Karpas-422 (cell line): ENCODE measurements at regions not wholly inside any gene's neighbourhood (a gene's known extent, or its start where the extent isn't known, plus 50 kb on each side); places are given as distances from the start of the nearest gene placed in this dataset.

Experiments used
- DNase-seq: peaks from one replicate; pipeline ENCODE4 v3.0.0-alpha.2; 2015
- H2AFZ ChIP-seq: fragments of 200-600 bp; sonication (generic); 2 replicates; pipeline ENCODE4 v1.6.1; 2014; ENCODE audit warnings: antibody characterized with exemption, low read length, mixed read lengths
- H3K27ac ChIP-seq: fragments of 200-600 bp; sonication (generic); 2 replicates; pipeline ENCODE4 v1.5.1; 2014; ENCODE audit warnings: mild to moderate bottlenecking, low read length, moderate library complexity
- H3K27me3 ChIP-seq: fragments of 200-600 bp; sonication (generic); 2 replicates; pipeline ENCODE4 v1.6.1; 2014; ENCODE audit warnings: low read length, mixed read lengths
- H3K36me3 ChIP-seq: fragments of 200-600 bp; sonication (generic); 2 replicates; pipeline ENCODE4 v1.6.1; 2014; ENCODE audit warnings: low read length, mixed read lengths; ENCODE audit not compliant: insufficient read depth
- H3K4me1 ChIP-seq: fragments of 200-600 bp; sonication (generic); 2 replicates; pipeline ENCODE4 v1.6.1; 2014; ENCODE audit warnings: mild to moderate bottlenecking, low read length, mixed read lengths
- H3K4me2 ChIP-seq: fragments of 200-600 bp; sonication (generic); 2 replicates; pipeline ENCODE4 v1.6.1; 2014; ENCODE audit warnings: low read length, low read depth, mild to moderate bottlenecking; ENCODE audit not compliant: poor library complexity, severe bottlenecking
- H3K4me3 ChIP-seq: fragments of 200-600 bp; sonication (generic); 2 replicates; pipeline ENCODE4 v1.5.1; 2014; ENCODE audit warnings: mild to moderate bottlenecking, antibody characterized with exemption, low read length, mixed read lengths
- H3K79me2 ChIP-seq: fragments of 200-600 bp; sonication (generic); 2 replicates; pipeline ENCODE4 v1.6.1; 2014; ENCODE audit warnings: mild to moderate bottlenecking, low read length, mixed read lengths
- H3K9ac ChIP-seq: fragments of 200-600 bp; sonication (generic); 2 replicates; pipeline ENCODE4 v1.6.0; 2014; ENCODE audit warnings: low read length
- H3K9me2 ChIP-seq: fragments of 200-600 bp; sonication (generic), shearing (Covaris generic); replicated peaks from 2 replicates; pipeline ENCODE4 v1.6.0; 2014; ENCODE audit warnings: mild to moderate bottlenecking, low read length, moderate library complexity; ENCODE audit not compliant: insufficient read depth
- H3K9me3 ChIP-seq: fragments of 300-700, 200-600 bp; sonication (generic); 2 replicates; pipeline ENCODE4 v1.6.1; 2014; ENCODE audit warnings: low read length, mixed read lengths
- H4K20me1 ChIP-seq: fragments of 200-600 bp; sonication (generic); 2 replicates; pipeline ENCODE4 v1.6.1; 2014; ENCODE audit warnings: mild to moderate bottlenecking, antibody characterized with exemption, low read length, low read depth; ENCODE audit not compliant: insufficient read depth

- Histone ChIP-seq H3K27ac (no peak overlapping the region), H3K9me3 (no peaks in the 10 kb centered on the region), H3K4me1 (no peaks in the 10 kb centered on the region), H3K79me2 (no peaks in the 10 kb centered on the region), H3K9me2 (no peaks in the 10 kb centered on the region; the same call in 1 of the 2 replicates), H3K4me3 (no peak overlapping the region), H3K36me3 (no peaks in the 10 kb centered on the region), H3K9ac (no peak overlapping the region), H3K27me3 (no peaks in the 10 kb centered on the region), H4K20me1 (no peaks in the 10 kb centered on the region), H2AFZ (no peak overlapping the region), H3K4me2 (no peak overlapping the region)
- DNase-seq = no peak
Measured at GRCh38 chr4:164410401-164410800, 343.5 kb upstream of the SMIM31 start.

- Histone ChIP-seq H3K4me3 (no peak overlapping the region), H4K20me1 (no peaks in the 10 kb centered on the region), H3K36me3 (no peaks in the 10 kb centered on the region), H3K9me2 (no peaks in the 10 kb centered on the region; the same call in 1 of the 2 replicates), H3K27ac (no peak overlapping the region), H3K79me2 (no peaks in the 10 kb centered on the region), H2AFZ (no peak overlapping the region), H3K4me1 (no peaks in the 10 kb centered on the region), H3K4me2 (no peak overlapping the region), H3K9me3 (no peaks in the 10 kb centered on the region), H3K9ac (no peak overlapping the region), H3K27me3 (no peaks in the 10 kb centered on the region)
- no peak for DNase-seq
Measured at GRCh38 chr4:164412246-164412645, 341.7 kb upstream of the SMIM31 start.

- Histone ChIP-seq H3K79me2 (no peaks in the 10 kb centered on the region), H3K9ac (no peak overlapping the region)
Measured at GRCh38 chr4:164413743-164414142, 340.2 kb upstream of the SMIM31 start.

GRCh38 chr4:164423819-164424218 lies 330.1 kb upstream of the SMIM31 start:
- H3K27ac ChIP-seq = no peak overlapping the region

More at GRCh38 chr4:164413743-164414142, 340.2 kb upstream of the SMIM31 start:
- Histone ChIP-seq H3K4me1 (no peaks in the 10 kb centered on the region), H4K20me1 (no peaks in the 10 kb centered on the region), H3K9me3 (no peaks in the 10 kb centered on the region), H2AFZ (no peak overlapping the region), H3K36me3 (no peaks in the 10 kb centered on the region), H3K27ac (no peak overlapping the region), H3K4me2 (no peak overlapping the region), H3K9me2 (no peaks in the 10 kb centered on the region; the same call in 1 of the 2 replicates), H3K27me3 (no peaks in the 10 kb centered on the region), H3K4me3 (no peak overlapping the region)
- DNase-seq = no peak

GRCh38 chr4:164424846-164425245 lies 329.1 kb upstream of the SMIM31 start:
- no peaks in the 10 kb centered on the region for H3K27me3 ChIP-seq
- no peak overlapping the region for H2AFZ ChIP-seq
- H3K4me3 ChIP-seq = no peak overlapping the region
- H3K9ac ChIP-seq = no peak overlapping the region
- H3K36me3 ChIP-seq = no peaks in the 10 kb centered on the region
- no peak for DNase-seq
- no peak overlapping the region for H3K27ac ChIP-seq
- H3K4me1 ChIP-seq = no peaks in the 10 kb centered on the region
- no peak overlapping the region for H3K4me2 ChIP-seq
- H3K9me3 ChIP-seq = no peaks in the 10 kb centered on the region
- H3K9me2 ChIP-seq = no peaks in the 10 kb centered on the region
- H4K20me1 ChIP-seq = no peaks in the 10 kb centered on the region
- no peaks in the 10 kb centered on the region for H3K79me2 ChIP-seq

More at GRCh38 chr4:164423819-164424218, 330.1 kb upstream of the SMIM31 start:
- Histone ChIP-seq H3K36me3 (no peaks in the 10 kb centered on the region), H3K9ac (no peak overlapping the region), H3K9me3 (no peaks in the 10 kb centered on the region), H3K4me1 (no peaks in the 10 kb centered on the region), H2AFZ (no peak overlapping the region), H3K4me2 (no peak overlapping the region), H3K79me2 (no peaks in the 10 kb centered on the region), H3K27me3 (no peaks in the 10 kb centered on the region), H4K20me1 (no peaks in the 10 kb centered on the region), H3K4me3 (no peak overlapping the region), H3K9me2 (no peaks in the 10 kb centered on the region)
- DNase-seq = no peak

GRCh38 chr4:164428561-164428960 lies 325.4 kb upstream of the SMIM31 start:
- no peaks in the 10 kb centered on the region for H3K4me1 ChIP-seq
- no peaks in the 10 kb centered on the region for H4K20me1 ChIP-seq
- no peaks in the 10 kb centered on the region for H3K27me3 ChIP-seq
- H3K79me2 ChIP-seq = no peaks in the 10 kb centered on the region
- H3K4me2 ChIP-seq = no peak overlapping the region
- H3K4me3 ChIP-seq = no peak overlapping the region
- no peaks in the 10 kb centered on the region for H3K9me2 ChIP-seq
- no peaks in the 10 kb centered on the region for H3K36me3 ChIP-seq
- DNase-seq = no peak
- no peak overlapping the region for H2AFZ ChIP-seq
- no peak overlapping the region for H3K27ac ChIP-seq
- H3K9me3 ChIP-seq = no peaks in the 10 kb centered on the region
- H3K9ac ChIP-seq = no peak overlapping the region

GRCh38 chr4:164438321-164438720 lies 315.6 kb upstream of the SMIM31 start:
- Histone ChIP-seq H3K27me3 (no peaks in the 10 kb centered on the region), H3K9me2 (no peaks in the 10 kb centered on the region), H3K4me2 (no peak overlapping the region), H2AFZ (no peak overlapping the region), H3K4me1 (no peaks in the 10 kb centered on the region), H3K27ac (no peak overlapping the region), H3K36me3 (no peaks in the 10 kb centered on the region), H3K9ac (no peak overlapping the region), H3K9me3 (no peaks in the 10 kb centered on the region), H3K79me2 (no peaks in the 10 kb centered on the region), H3K4me3 (no peak overlapping the region), H4K20me1 (no peaks in the 10 kb centered on the region)
- no peak for DNase-seq

- Histone ChIP-seq H4K20me1 (no peaks in the 10 kb centered on the region), H3K9ac (no peak overlapping the region), H3K79me2 (no peaks in the 10 kb centered on the region), H3K36me3 (no peaks in the 10 kb centered on the region), H2AFZ (no peak overlapping the region), H3K27me3 (no peaks in the 10 kb centered on the region), H3K4me1 (no peaks in the 10 kb centered on the region), H3K4me3 (no peak overlapping the region), H3K9me2 (no peaks in the 10 kb centered on the region), H3K4me2 (no peak overlapping the region), H3K9me3 (no peaks in the 10 kb centered on the region), H3K27ac (no peak overlapping the region)
- DNase-seq = no peak
Measured at GRCh38 chr4:164439037-164439436, 314.9 kb upstream of the SMIM31 start.

- no peaks in the 10 kb centered on the region for H3K9me2 ChIP-seq
- H3K36me3 ChIP-seq = no peaks in the 10 kb centered on the region
- H3K27me3 ChIP-seq = no peaks in the 10 kb centered on the region
- H4K20me1 ChIP-seq = no peaks in the 10 kb centered on the region
- H3K4me1 ChIP-seq = no peaks in the 10 kb centered on the region
- no peak overlapping the region for H3K4me3 ChIP-seq
- no peak overlapping the region for H3K27ac ChIP-seq
- H2AFZ ChIP-seq = no peak overlapping the region
- H3K9me3 ChIP-seq = no peaks in the 10 kb centered on the region
- no peaks in the 10 kb centered on the region for H3K79me2 ChIP-seq
- DNase-seq = no peak
- H3K4me2 ChIP-seq = no peak overlapping the region
- H3K9ac ChIP-seq = no peak overlapping the region
Measured at GRCh38 chr4:164440199-164440598, 313.7 kb upstream of the SMIM31 start.
